ENCODE measurements at regions not wholly inside any gene's neighbourhood (a gene's known extent, or its start where the extent isn't known, plus 50 kb on each side); places are given as distances from the start of the nearest gene placed in this dataset.

- Histone ChIP-seq H3K4me3 (ENCODE audit: low read length) (no peak overlapping the region), H3K9me3 (ENCODE audit: control insufficient read depth, low read length) (no peaks in the 10 kb centered on the region), H3K27me3 (ENCODE audit: control insufficient read depth, insufficient read depth, low read length, poor library complexity, severe bottlenecking) (no peaks in the 10 kb centered on the region), H3K27ac (ENCODE audit: low read depth, low read length) (no peak overlapping the region), H3K4me1 (ENCODE audit: control insufficient read depth, insufficient read depth, low read length) (no peaks in the 10 kb centered on the region), H3K9ac (ENCODE audit: extremely low read depth, low read length, poor library complexity, severe bottlenecking) (no peak overlapping the region), H3K36me3 (ENCODE audit: control insufficient read depth, insufficient read depth, low read length) (no peaks in the 10 kb centered on the region)
- H3K27ac Mint-ChIP-seq: no peak overlapping the region
- TF ChIP-seq CTCF (conservative IDR thresholded peaks at IDR 0.05): peak; percentile 71
- H3K4me3 Mint-ChIP-seq: no peak overlapping the region
- 80% methylated on average over 1 of the region's 1 CpG; no CpG with 5 or more reads in 1 of the 2 experiments for WGBS, 2 experiments (ENCODE audit: insufficient coverage in 1 of 2, insufficient read length in 1 of 2)
- H3K36me3 Mint-ChIP-seq (ENCODE audit: low read depth): no peaks in the 10 kb centered on the region
- H3K27me3 Mint-ChIP-seq (ENCODE audit: insufficient read depth): no peaks in the 10 kb centered on the region
- no peaks in the 10 kb centered on the region for H3K9me3 Mint-ChIP-seq
- no peaks in the 10 kb centered on the region for H3K4me1 Mint-ChIP-seq
- DNase-seq: no peak
Measured at GRCh38 chr18:40529478-40529877, 1425.6 kb upstream of the PIK3C3 start.

GRCh38 chr18:40524881-40525280, 1430.2 kb upstream of the PIK3C3 start:
- H3K27ac ChIP-seq (ENCODE audit: low read depth, low read length): no peak overlapping the region
- no peak overlapping the region for H3K4me3 Mint-ChIP-seq
- no peak overlapping the region for H3K27ac Mint-ChIP-seq
- no peaks in the 10 kb centered on the region for H3K36me3 ChIP-seq (ENCODE audit: control insufficient read depth, insufficient read depth, low read length)
- H3K36me3 Mint-ChIP-seq (ENCODE audit: low read depth): no peaks in the 10 kb centered on the region
- WGBS, 2 experiments (ENCODE audit: insufficient coverage in 1 of 2, insufficient read length in 1 of 2): 83% methylated on average over 1 of the region's 1 CpG; no CpG with 5 or more reads in 1 of the 2 experiments
- H3K27me3 Mint-ChIP-seq (ENCODE audit: insufficient read depth): no peaks in the 10 kb centered on the region
- H3K4me1 ChIP-seq (ENCODE audit: control insufficient read depth, insufficient read depth, low read length): no peaks in the 10 kb centered on the region
- H3K4me1 Mint-ChIP-seq: no peaks in the 10 kb centered on the region
- H3K9ac ChIP-seq (ENCODE audit: extremely low read depth, low read length, poor library complexity, severe bottlenecking): no peak overlapping the region
- H3K9me3 ChIP-seq (ENCODE audit: control insufficient read depth, low read length): no peaks in the 10 kb centered on the region
- no peak overlapping the region for H3K4me3 ChIP-seq (ENCODE audit: low read length)
- H3K27me3 ChIP-seq (ENCODE audit: control insufficient read depth, insufficient read depth, low read length, poor library complexity, severe bottlenecking): no peaks in the 10 kb centered on the region
- TF ChIP-seq CTCF (conservative IDR thresholded peaks at IDR 0.05): no peak
- no peaks in the 10 kb centered on the region for H3K9me3 Mint-ChIP-seq
- no peak for DNase-seq

- no peaks in the 10 kb centered on the region for H3K9me3 Mint-ChIP-seq
Measured at GRCh38 chr18:40523287-40523686, 1431.7 kb upstream of the PIK3C3 start.

More at GRCh38 chr18:40523287-40523686, 1431.7 kb upstream of the PIK3C3 start:
- H3K27ac ChIP-seq (ENCODE audit: low read depth, low read length): no peak overlapping the region
- no peak for DNase-seq
- H3K9ac ChIP-seq (ENCODE audit: extremely low read depth, low read length, poor library complexity, severe bottlenecking): no peak overlapping the region
- no peaks in the 10 kb centered on the region for H3K4me1 ChIP-seq (ENCODE audit: control insufficient read depth, insufficient read depth, low read length)
- WGBS, 2 experiments (ENCODE audit: insufficient coverage in 1 of 2, insufficient read length in 1 of 2): 94 to 100% methylated on average over 1 of the region's 1 CpG
- no peak overlapping the region for H3K27ac Mint-ChIP-seq
- no peaks in the 10 kb centered on the region for H3K9me3 ChIP-seq (ENCODE audit: control insufficient read depth, low read length)
- H3K4me1 Mint-ChIP-seq: no peaks in the 10 kb centered on the region
- no peak overlapping the region for H3K4me3 Mint-ChIP-seq
- no peaks in the 10 kb centered on the region for H3K27me3 Mint-ChIP-seq (ENCODE audit: insufficient read depth)
- H3K36me3 ChIP-seq (ENCODE audit: control insufficient read depth, insufficient read depth, low read length): no peaks in the 10 kb centered on the region
- no peaks in the 10 kb centered on the region for H3K36me3 Mint-ChIP-seq (ENCODE audit: low read depth)
- H3K4me3 ChIP-seq (ENCODE audit: low read length): no peak overlapping the region
- TF ChIP-seq CTCF (conservative IDR thresholded peaks at IDR 0.05): no peak
- no peaks in the 10 kb centered on the region for H3K27me3 ChIP-seq (ENCODE audit: control insufficient read depth, insufficient read depth, low read length, poor library complexity, severe bottlenecking)

Data from endodermal cell (in vitro differentiated cells).